ENCODE measurements at regions not wholly inside any gene's neighbourhood (a gene's known extent, or its start where the extent isn't known, plus 50 kb on each side); places are given as distances from the start of the nearest gene placed in this dataset.

DNA sequence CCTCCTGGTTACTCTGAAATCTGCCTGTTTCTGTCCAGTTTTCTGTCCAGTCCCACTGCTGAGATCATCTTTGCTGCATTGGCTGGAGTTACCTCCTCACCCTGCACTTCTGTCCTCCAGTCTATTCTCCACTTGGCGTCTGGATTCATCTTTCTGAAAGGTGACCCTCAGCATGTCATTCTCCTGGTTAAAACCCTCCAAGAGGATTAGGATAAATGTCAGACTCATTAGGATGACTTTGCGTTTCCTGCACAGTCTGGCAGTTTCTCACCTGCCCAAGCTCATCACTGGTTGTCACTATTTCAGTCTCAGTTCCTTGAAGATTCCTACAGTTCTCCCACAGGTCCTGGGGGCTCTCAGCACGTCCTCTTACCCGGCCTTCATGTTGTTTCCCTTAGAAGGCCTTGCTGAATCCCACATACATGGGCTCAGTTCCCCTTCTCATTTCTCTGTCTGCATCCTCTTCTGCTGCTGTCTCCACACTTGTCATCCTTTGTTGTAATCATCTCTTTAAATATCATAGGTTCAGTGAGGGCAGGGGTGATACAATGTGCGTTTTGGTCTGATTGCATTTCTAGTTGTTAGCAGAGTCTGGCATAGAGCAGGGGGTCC lies 374.8 kb downstream of the QKI start:
- no peak for FAIRE-seq
- no peak for DNase-seq (ENCODE audit: low spot score)

DNA sequence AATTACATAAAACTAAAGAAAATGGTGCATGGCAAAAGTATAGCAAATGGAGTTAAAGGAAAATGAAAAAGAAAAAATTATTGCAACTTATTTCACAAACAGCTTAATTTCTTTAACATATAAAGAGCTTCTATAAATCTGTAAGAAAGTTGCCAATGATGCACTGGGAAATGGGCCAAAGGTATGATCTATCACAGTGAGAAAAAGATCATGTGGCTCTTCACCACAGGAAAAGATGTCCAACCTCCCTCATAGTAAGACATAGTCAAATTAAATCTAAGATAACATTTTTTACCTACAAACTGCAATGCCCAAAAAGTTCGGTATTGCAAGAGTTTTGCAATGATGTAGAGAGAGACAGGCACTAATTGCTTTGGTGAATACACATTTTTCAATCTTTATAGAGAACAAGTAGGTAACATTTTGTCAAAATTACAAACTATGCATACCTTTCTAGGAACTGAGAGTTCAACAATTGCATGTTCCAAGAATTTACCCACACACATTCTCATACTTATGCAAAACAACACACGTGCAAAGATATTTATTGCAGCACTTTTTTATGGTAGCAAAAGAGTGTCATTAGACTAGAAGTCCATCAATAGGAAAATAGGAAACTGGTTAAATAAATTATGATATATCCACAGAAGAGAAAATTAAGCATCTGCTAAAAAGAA lies 372.6 kb downstream of the QKI start:
- DNase-seq (ENCODE audit: low spot score) (no peak), FAIRE-seq (no peak)

GRCh38 chr6:163782436-163783003 lies 368.0 kb downstream of the QKI start:
- FAIRE-seq, result no peak
- no peak for DNase-seq (ENCODE audit: low spot score)

DNA sequence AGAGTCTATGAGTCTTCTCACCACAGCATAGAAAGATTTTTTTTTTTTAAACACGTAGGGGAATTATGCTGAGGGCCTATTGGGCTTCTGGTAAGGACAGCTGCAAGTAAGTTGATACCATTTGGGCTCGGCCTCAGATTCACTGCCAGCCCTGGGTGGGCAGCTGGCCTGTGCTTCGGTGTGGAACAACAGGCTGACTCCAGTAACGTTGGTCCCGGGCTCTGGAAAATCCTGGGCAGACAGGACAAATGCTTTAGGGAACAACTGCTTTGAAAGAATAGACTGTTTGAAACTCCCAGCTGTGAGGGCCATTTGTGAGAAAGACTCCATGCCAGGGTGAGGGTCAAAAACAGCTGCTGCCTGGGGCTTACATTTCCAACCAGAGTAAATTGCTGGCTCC lies 366.5 kb downstream of the QKI start:
- DNase-seq (ENCODE audit: low spot score) (no peak), FAIRE-seq (no peak)

DNA sequence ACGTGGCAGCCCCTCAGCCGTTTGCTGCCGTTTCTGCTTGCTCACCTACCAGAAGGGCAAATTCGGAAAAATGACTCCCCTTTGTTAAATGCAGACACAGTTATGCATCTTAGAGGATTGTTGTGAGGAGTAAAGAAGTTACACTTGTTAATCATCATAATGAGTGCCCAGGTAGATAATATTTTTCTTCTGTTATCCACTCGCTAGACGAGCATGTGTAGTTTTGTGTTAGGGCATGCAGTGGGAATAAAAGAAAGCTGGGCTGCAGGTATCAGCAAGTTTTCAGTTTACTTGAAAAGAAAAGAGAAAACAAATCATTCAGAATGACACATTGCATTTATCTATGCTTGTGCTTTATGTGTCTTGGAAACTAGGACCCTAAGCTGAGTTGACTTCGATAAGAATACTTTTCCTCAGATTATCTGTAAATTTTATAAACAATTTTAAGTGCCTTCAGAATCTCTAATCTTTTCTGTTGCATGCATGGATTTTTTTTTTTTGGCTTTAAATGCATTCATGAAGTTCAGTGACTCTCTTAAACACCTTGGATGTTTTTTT lies 365.3 kb downstream of the QKI start:
- DNase-seq (ENCODE audit: low spot score) (no peak), FAIRE-seq (no peak)

DNA sequence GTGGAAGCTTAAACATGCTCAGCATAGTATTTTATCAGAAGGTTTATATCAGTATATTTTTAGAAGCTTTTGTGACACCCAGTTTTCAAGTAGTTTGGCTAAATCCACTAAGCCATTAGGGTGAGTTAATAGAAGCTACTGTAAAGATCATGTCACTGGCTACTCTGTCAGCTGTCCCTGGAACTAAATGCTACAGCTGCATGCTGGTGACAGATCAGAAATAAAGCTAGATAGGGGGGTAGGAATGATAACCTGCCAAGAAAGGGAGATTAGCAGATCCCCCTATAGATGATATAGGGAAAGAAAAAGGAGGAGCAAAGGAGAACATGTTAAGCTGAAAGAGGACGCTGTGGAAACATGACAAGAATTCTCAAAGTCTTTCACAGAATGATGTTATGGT lies 363.2 kb downstream of the QKI start:
- DNase-seq (ENCODE audit: low spot score) (no peak), FAIRE-seq (no peak)

DNA sequence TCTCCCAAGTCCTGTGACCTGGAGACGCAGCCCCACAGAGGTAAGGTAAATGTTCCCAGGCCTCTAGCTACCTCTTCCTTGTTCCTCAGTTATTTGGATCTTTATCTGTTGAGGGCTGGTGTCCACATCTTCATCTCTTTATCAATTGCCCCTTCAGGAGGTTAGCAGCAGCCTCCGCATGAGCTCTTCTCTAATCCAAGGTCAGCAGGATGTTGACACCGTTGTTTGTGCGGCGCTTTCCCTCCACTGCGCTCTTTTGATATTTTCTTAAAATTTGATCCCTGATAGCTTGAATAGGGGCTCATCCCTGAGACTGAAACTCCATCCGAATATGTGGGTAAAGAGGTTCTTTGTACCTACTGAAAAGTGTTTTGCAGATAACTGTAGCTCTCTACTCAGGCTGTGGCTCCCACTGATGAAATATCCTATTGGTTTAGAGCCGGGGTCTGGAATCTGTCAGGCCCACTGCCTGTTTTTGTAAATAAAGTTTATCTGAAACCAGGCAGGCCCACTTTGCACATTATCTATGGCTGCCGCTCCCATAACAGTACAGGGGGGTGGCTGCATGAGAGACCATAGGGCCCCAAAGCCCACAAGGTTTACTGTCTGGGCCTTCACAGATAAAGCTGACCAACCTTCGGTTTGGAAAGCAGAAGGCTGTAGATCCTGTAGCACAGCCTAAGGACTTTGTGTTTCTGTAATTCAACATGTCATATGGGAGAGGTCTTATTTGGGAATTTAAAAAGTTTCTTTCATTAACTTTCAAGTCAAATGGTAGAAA lies 362.6 kb downstream of the QKI start:
- DNase-seq (ENCODE audit: low spot score) (no peak), FAIRE-seq (no peak)

DNA sequence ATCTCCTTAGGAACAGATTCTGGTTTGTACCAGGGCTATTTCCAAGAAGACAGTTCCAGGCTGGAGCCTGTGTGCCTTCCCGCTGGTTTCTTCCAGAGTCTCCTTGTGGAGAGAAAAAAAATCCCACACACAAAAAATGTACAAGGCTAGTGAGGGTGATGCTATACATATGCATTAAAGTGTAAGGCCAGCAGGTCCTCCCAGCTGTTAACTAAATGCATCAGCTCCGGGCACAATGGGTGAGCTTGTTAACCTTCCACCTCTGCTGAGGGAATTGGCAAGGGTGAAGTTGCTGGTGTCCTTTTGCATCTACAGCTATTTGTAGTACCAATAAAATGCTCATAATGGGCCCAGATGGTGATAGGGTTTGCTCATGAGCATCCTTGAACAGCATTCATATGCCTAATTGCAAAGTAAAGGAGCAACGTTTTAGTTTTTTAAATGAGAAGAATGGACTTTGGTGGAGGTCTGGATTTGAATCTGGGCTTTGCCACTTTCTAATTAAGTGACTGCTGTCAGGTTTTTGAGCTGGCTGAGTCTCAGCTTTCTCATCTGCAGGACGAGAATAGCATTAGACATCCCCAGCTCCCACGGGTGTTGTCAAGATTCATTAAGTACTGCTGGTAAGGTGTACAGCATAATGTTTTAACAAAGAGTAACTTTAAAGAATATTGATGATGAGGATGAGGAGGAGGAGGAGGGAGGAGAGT lies 361.8 kb downstream of the QKI start:
- DNase-seq (ENCODE audit: low spot score), result no peak
- FAIRE-seq, result no peak

DNA sequence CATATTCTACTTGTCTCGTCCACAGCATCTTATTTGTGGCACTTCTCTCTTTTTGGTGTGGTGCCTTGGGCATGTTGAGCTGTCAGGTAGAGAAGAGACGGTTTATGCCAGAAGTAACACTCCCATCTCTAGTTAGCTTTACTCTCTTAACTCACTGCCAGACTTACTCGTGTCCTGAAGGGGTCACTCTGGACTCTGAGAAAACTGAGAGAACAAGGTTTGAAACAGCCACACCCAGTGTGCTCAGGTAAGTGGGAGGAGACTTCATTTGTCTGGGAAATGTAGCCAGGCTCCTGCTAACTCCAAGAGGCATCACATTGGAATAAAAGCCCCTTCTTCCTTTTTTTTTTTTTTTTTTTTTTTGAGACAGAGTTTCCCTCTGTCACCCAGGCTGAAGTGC lies 360.8 kb downstream of the QKI start:
- FAIRE-seq, result no peak
- DNase-seq (ENCODE audit: low spot score), result no peak

DNA sequence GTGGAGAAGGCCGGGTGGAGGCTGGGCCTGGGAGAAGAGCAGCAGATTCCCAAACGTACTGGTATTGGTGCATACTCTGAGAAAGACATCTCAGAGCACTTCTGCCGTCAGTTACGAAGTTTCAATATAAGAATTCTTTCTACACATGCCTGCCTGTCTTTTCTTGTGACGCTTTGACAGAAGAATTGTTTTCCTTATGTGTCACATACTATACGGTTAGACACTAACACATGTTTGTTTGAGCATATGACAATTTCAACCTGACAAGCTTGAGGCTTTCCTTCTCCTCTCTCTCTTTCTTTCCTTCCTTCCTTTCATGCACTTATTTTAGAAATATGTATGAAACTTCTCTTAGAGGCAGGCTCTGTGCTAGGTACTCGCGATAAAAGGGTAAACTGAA lies 360.0 kb downstream of the QKI start:
- DNase-seq (ENCODE audit: low spot score) (no peak), FAIRE-seq (no peak)

DNA sequence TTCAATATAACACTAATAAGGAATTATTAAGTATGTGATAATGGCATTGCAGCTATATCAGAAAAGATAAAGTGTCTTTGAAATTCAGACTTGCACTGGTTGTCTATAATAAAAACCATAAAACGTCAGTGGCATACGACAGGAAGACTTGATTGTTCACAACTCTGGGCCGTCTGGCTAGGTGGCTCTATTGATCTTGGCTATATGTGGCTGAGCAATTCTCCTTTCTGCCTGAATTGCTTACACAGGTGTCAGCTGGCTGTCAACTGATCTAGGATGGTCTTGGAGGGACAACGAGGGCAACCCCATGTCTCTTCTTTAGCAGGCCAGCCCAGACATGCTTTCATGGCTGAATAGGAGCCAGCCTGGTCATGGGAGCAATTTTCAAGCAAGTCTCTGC lies 359.1 kb downstream of the QKI start:
- FAIRE-seq, result no peak
- DNase-seq (ENCODE audit: low spot score), result no peak

DNA sequence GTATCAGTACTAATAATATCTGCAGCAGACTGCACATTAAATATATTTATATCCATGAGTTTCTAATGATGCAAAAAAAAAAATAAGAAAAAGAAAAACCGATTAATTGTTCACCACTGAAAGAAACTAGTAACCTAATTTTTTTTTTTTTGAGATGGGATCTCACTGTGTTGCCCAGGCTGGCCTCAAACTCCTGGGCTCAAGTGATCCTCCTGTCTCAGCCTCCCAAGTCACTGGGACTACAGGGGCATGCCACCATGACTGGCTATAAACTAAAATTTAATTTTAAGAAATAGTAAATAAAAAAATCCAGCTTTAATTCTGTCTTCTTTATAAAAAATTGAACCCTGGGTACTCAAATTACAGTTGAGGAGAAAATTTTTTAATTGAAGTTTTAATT lies 358.2 kb downstream of the QKI start:
- DNase-seq (ENCODE audit: low spot score) (no peak), FAIRE-seq (no peak)

DNA sequence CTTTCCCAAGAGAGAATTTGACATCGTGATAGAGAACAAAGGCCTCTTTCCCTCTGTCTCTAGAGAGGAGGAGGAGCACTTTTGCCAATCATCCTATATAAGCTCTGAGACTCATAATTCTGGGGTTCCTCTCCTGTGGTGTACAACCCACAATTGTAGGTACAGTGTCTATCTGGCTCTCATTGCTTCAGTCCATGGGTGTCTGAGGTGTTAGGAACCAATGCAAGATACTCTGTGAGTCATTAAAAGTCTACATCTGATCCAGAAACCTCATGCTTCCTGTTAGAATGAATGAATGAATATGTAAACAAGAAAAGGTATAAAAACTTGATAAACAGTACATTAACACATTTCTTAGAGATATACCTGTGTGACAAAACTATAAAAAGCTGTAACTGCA lies 356.7 kb downstream of the QKI start:
- DNase-seq (ENCODE audit: low spot score) (no peak), FAIRE-seq (no peak)

- no peak for FAIRE-seq
- no peak for DNase-seq (ENCODE audit: low spot score)
Observed at GRCh38 chr6:163768905-163769304, 354.4 kb downstream of the QKI start.

DNA sequence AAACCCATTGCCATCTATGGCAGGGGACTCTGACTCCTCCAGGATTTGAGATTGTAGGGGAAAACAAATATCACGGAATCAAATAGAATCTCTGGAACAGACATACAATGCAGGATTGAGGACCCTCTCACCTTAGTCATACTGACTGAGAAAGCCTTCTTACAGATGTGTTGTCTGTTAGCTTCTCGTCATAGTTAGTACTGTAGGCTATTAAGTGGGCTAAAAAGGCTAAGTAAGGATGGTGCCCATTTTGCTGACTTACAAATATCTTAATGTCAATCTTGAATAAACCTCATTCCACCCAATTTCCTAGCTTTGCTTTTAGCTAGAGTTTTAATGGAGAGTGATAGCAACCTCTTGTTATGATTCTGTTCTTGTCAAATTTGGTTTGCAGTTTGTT lies 352.4 kb downstream of the QKI start:
- no peak for DNase-seq (ENCODE audit: low spot score)
- FAIRE-seq, result no peak

GRCh38 chr6:163765335-163765734 lies 350.8 kb downstream of the QKI start:
- no peak for FAIRE-seq
- no peak for DNase-seq (ENCODE audit: low spot score)

DNA sequence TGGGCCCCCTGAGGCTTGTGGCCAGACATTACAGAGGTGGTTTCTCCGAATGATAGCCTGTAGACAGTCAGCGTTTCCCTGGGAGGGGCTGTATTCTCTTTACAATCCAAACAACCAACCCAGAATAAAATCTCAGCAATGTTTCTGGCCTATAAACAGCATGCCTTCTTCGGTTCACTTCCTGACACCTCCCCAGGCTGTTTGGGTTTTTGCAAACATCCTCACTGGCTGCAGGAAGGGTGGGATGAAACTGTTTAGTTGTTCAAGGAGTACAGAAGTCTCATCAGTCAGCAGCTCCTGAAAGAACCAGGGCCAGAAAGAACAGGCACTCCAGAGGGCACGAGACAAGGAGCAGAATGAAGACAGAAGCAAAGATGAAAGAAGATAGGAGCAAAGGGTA lies 350.0 kb downstream of the QKI start:
- no peak for FAIRE-seq
- DNase-seq (ENCODE audit: low spot score), result no peak

DNA sequence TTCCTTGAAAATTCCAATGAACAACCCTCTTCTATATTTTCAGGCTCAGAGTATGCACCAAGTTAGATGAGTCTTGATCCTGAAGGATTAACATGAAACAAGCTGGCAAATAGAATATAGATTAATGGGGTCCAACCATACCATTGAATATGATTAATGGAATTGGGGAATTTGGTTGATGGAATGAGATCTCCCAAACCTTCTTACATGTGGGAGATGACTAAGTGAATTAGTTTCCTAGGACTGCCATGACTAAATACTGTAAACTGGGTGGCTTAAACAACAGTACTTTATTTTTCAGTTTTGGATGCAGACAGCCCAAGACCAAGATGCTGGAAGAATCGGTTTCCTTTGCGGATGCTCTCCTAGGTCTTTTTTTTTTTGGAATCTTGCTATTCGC lies 347.0 kb downstream of the QKI start:
- DNase-seq (ENCODE audit: low spot score) (no peak), FAIRE-seq (no peak)

- FAIRE-seq, result no peak
- no peak for DNase-seq (ENCODE audit: low spot score)
Observed at GRCh38 chr6:163760860-163761259, 346.3 kb downstream of the QKI start.

- DNase-seq (ENCODE audit: low spot score), result no peak
- no peak for FAIRE-seq
Observed at GRCh38 chr6:163759542-163759941, 345.0 kb downstream of the QKI start.

- DNase-seq (ENCODE audit: low spot score) (no peak), FAIRE-seq (no peak)
Observed at GRCh38 chr6:163757520-163757919, 343.0 kb downstream of the QKI start.

- no peak for FAIRE-seq
Observed at GRCh38 chr6:163756079-163756478, 341.6 kb downstream of the QKI start.

More at GRCh38 chr6:163756079-163756478, 341.6 kb downstream of the QKI start:
- no peak for DNase-seq (ENCODE audit: low spot score)
